Osteocyte (in vitro differentiated cells): ENCODE measurements at regions not wholly inside any gene's neighbourhood (a gene's known extent, or its start where the extent isn't known, plus 50 kb on each side); places are given as distances from the start of the nearest gene placed in this dataset.
A peak's percentile ranks its signal among the peaks of the same experiment; 100 is the strongest.

Experiments used
- DNase-seq: peaks from one replicate; pipeline ENCODE4 v3.0.0; 2021; ENCODE audit warnings: mixed read lengths; ENCODE audit not compliant: unreplicated experiment; ENCODE audit errors: extremely low spot score
- H3K27ac Mint-ChIP-seq: one replicate; pipeline ENCODE4 v1.8.0; 2021; ENCODE audit warnings: mild to moderate bottlenecking, mixed read lengths; ENCODE audit not compliant: unreplicated experiment
- H3K27me3 Mint-ChIP-seq: one replicate; pipeline ENCODE4 v1.8.0; 2021; ENCODE audit warnings: mixed read lengths; ENCODE audit not compliant: unreplicated experiment
- H3K36me3 Mint-ChIP-seq: one replicate; pipeline ENCODE4 v1.8.0; 2021; ENCODE audit warnings: mixed read lengths; ENCODE audit not compliant: unreplicated experiment
- H3K4me1 Mint-ChIP-seq: one replicate; pipeline ENCODE4 v1.8.0; 2021; ENCODE audit warnings: mixed read lengths; ENCODE audit not compliant: unreplicated experiment
- H3K4me3 Mint-ChIP-seq: one replicate; pipeline ENCODE4 v1.8.0; 2021; ENCODE audit warnings: mild to moderate bottlenecking, moderate library complexity, mixed read lengths; ENCODE audit not compliant: unreplicated experiment
- H3K9me3 Mint-ChIP-seq: one replicate; pipeline ENCODE4 v1.8.0; 2021; ENCODE audit warnings: mixed read lengths; ENCODE audit not compliant: unreplicated experiment
- CTCF ChIP-seq: fragments of 200-600 bp; sonication (generic); IDR thresholded peaks from 2 replicates; pipeline ENCODE4 v1.5.0; 2021; ENCODE audit warnings: antibody characterized with exemption, mild to moderate bottlenecking, moderate library complexity

- no peaks in the 10 kb centered on the region for H3K4me1 Mint-ChIP-seq
- H3K9me3 Mint-ChIP-seq, result no peaks in the 10 kb centered on the region
- no peaks in the 10 kb centered on the region for H3K36me3 Mint-ChIP-seq
- TF ChIP-seq CTCF, result no peak
- peaks cover 12% of the 10 kb centered on the region for H3K27me3 Mint-ChIP-seq
- H3K27ac Mint-ChIP-seq, result no peak overlapping the region
- DNase-seq, result no peak
- no peak overlapping the region for H3K4me3 Mint-ChIP-seq
These were observed 98.1 kb upstream of the PTPRR start for GRCh38 chr12:71018682-71019081.

DNA sequence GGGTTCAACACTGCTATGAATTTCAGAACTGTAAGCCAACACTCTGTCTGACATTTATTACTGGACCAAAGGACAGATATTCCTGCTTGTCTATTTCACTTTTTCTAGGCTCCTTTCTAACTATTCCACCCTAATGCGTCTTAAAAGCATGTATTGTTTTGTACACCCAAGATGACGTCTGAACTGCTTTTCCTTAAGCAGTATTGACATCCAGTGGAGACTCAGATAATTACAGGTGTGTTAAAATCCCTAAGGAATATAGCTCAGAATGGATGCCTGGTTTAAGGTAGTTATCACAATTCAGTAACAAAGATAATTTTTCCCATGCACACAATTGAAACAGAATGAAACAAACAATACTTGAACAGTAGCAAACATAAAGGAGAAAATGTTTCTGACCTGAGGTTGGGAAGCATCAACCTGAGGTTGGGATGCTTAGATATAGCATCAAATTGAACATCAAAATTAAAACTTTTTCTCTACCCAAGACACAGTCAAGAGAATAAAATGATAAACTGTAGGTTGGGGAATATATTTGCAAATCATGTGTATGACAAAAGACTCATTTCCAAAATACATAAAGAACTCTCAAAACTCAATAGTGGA, 93.7 kb upstream of the PTPRR start:
- no peak for DNase-seq

DNA sequence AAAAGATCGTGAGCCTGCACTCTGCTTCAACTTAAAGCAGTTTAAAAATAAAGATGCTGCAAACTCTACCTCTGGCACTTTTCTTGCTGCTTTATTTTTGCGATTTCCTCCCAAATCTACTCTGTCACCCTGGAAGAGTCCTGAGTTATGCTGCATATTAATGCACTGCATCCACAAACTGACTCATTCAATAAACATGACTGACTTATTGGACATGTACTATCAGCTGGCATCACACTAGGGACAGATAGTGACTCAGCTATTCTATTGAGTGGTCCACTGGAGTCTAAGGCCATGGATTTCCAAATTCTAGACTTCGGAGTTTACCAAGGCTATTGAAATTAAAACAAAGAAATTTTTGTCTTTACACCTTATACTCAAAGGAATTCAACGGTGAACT, 90.7 kb upstream of the PTPRR start:
- H3K4me3 Mint-ChIP-seq, result no peak overlapping the region
- no peak for DNase-seq
- H3K27ac Mint-ChIP-seq, result no peak overlapping the region
- no peak for TF ChIP-seq CTCF
- peaks cover 8% of the 10 kb centered on the region for H3K4me1 Mint-ChIP-seq
- no peaks in the 10 kb centered on the region for H3K36me3 Mint-ChIP-seq
- H3K27me3 Mint-ChIP-seq, result peaks cover 1% of the 10 kb centered on the region
- no peaks in the 10 kb centered on the region for H3K9me3 Mint-ChIP-seq

More for the DNA sequence above, 93.7 kb upstream of the PTPRR start:
- H3K4me1 Mint-ChIP-seq, result peaks cover 8% of the 10 kb centered on the region
- H3K9me3 Mint-ChIP-seq, result no peaks in the 10 kb centered on the region
- H3K36me3 Mint-ChIP-seq, result no peaks in the 10 kb centered on the region
- TF ChIP-seq CTCF, result peak; percentile 48
- no peak overlapping the region for H3K27ac Mint-ChIP-seq
- H3K4me3 Mint-ChIP-seq, result no peak overlapping the region
- H3K27me3 Mint-ChIP-seq, result peaks cover 8% of the 10 kb centered on the region

DNA sequence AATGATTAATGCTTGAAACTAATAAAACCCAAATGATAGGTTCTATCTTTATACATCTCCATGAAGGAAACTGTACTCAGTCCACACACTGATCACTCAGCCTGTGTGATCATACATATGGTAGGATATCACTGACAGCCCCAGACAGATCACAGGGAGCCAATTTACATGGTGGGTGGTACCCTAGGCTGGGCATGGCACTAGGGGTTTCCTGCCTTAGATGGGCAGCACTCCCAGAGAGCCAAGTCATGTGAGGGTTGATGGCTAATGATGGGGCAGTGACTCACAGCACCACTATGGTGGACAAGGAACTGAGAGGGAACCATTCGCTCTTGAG, 89.6 kb upstream of the PTPRR start:
- no peaks in the 10 kb centered on the region for H3K9me3 Mint-ChIP-seq
- peaks cover 8% of the 10 kb centered on the region for H3K4me1 Mint-ChIP-seq
- H3K27me3 Mint-ChIP-seq, result no peaks in the 10 kb centered on the region
- H3K27ac Mint-ChIP-seq, result no peak overlapping the region
- no peak for TF ChIP-seq CTCF
- H3K36me3 Mint-ChIP-seq, result no peaks in the 10 kb centered on the region
- H3K4me3 Mint-ChIP-seq, result no peak overlapping the region
- no peak for DNase-seq

GRCh38 chr12:71009430-71010142, 89.0 kb upstream of the PTPRR start:
- H3K27me3 Mint-ChIP-seq, result no peaks in the 10 kb centered on the region
- H3K4me3 Mint-ChIP-seq, result no peak overlapping the region
- DNase-seq, result no peak
- TF ChIP-seq CTCF, result no peak
- H3K9me3 Mint-ChIP-seq, result no peaks in the 10 kb centered on the region
- H3K27ac Mint-ChIP-seq, result no peak overlapping the region
- H3K36me3 Mint-ChIP-seq, result no peaks in the 10 kb centered on the region
- H3K4me1 Mint-ChIP-seq, result peaks cover 8% of the 10 kb centered on the region
